NCI-H187 treated with DMSO at 0.1 percent for 48 hours (cell line): ENCODE measurements at regions not wholly inside any gene's neighbourhood (a gene's known extent, or its start where the extent isn't known, plus 50 kb on each side); places are given as distances from the start of the nearest gene placed in this dataset.

ENCODE experiments used
- DNase-seq: peaks from one replicate; lab custom pipeline; 2025; lab: John Stamatoyannopoulos, UW

GRCh38 chr15:69505956-69506556 is 53.4 kb downstream of the RPLP1 start:
- no peak for DNase-seq

GRCh38 chr15:69508659-69509058 is 56.0 kb downstream of the RPLP1 start:
- no peak for DNase-seq

- no peak for DNase-seq
Observed at GRCh38 chr15:69509131-69509530, 56.5 kb downstream of the RPLP1 start.

GRCh38 chr15:69510556-69510955 is 57.9 kb downstream of the RPLP1 start:
- no peak for DNase-seq

GRCh38 chr15:69511015-69511414 is 58.4 kb downstream of the RPLP1 start:
- no peak for DNase-seq

- DNase-seq: no peak
Observed at GRCh38 chr15:69511716-69512340, 59.2 kb downstream of the RPLP1 start.

- no peak for DNase-seq
Observed at GRCh38 chr15:69513450-69513960, 60.9 kb downstream of the RPLP1 start.

GRCh38 chr15:69513986-69514385 is 61.4 kb downstream of the RPLP1 start:
- DNase-seq: no peak

- no peak for DNase-seq
Observed at GRCh38 chr15:69515508-69515907, 62.9 kb downstream of the RPLP1 start.

GRCh38 chr15:69515926-69516325 is 63.3 kb downstream of the RPLP1 start:
- DNase-seq: no peak

- no peak for DNase-seq
Observed at GRCh38 chr15:69517052-69517451, 64.4 kb downstream of the RPLP1 start.

- no peak for DNase-seq
Observed at GRCh38 chr15:69518806-69519205, 66.2 kb downstream of the RPLP1 start.

- DNase-seq: no peak
Observed at GRCh38 chr15:69520067-69520466, 67.4 kb downstream of the RPLP1 start.

- DNase-seq: no peak
Observed at GRCh38 chr15:69522361-69522760, 69.7 kb downstream of the RPLP1 start.

GRCh38 chr15:69523010-69524001 is 70.7 kb downstream of the RPLP1 start:
- DNase-seq: no peak

- DNase-seq: no peak
Observed at GRCh38 chr15:69524296-69524695, 71.7 kb downstream of the RPLP1 start.

GRCh38 chr15:69524814-69525213 is 72.2 kb downstream of the RPLP1 start:
- DNase-seq: no peak

- DNase-seq: no peak
Observed at GRCh38 chr15:69525543-69525942, 72.9 kb downstream of the RPLP1 start.

- DNase-seq: no peak
Observed at GRCh38 chr15:69526081-69527061, 73.8 kb downstream of the RPLP1 start.

GRCh38 chr15:69529141-69529540 is 76.5 kb downstream of the RPLP1 start:
- no peak for DNase-seq

GRCh38 chr15:69529961-69530633 is 77.5 kb downstream of the RPLP1 start:
- no peak for DNase-seq
